GM23338 (cell line): ENCODE measurements at regions not wholly inside any gene's neighbourhood (a gene's known extent, or its start where the extent isn't known, plus 50 kb on each side); places are given as distances from the start of the nearest gene placed in this dataset.

Experiments used
- ATAC-seq: fragments of 200-7000 bp; cut with Tn5 transposase; 3 replicates; pipeline ENCODE4 v1.9.1; 2020
- DNase-seq: peaks from one replicate; pipeline ENCODE4 v3.0.0-alpha.2; 2015; ENCODE audit warnings: low spot score
- H2AFZ ChIP-seq: fragments of 200-600 bp; sonication (generic); 2 replicates; pipeline ENCODE4 v1.8.0; 2016; ENCODE audit warnings: antibody characterized with exemption, mild to moderate bottlenecking, moderate library complexity
- H3F3A ChIP-seq: fragments of 200-600 bp; sonication (generic); replicated peaks from 2 replicates; pipeline ENCODE4 v1.8.0; 2017; ENCODE audit warnings: antibody characterized with exemption, mixed run types, low read depth
- H3K27ac ChIP-seq: fragments of 200-600 bp; sonication (generic); 2 replicates; pipeline ENCODE4 v1.6.1; 2016; ENCODE audit warnings: low read depth
- H3K27me3 ChIP-seq: fragments of 200-600 bp; sonication (generic); 2 replicates; pipeline ENCODE4 v1.8.0; 2016; ENCODE audit warnings: mild to moderate bottlenecking, mixed run types, moderate library complexity; ENCODE audit not compliant: insufficient read depth
- H3K36me3 ChIP-seq: fragments of 200-600 bp; sonication (generic); 2 replicates; pipeline ENCODE4 v1.8.0; 2016; ENCODE audit warnings: mild to moderate bottlenecking; ENCODE audit not compliant: insufficient read depth
- H3K4me1 ChIP-seq: fragments of 200-600 bp; sonication (generic); 2 replicates; pipeline ENCODE4 v1.8.0; 2016; ENCODE audit warnings: mild to moderate bottlenecking, moderate library complexity; ENCODE audit not compliant: insufficient read depth
- H3K4me2 ChIP-seq: fragments of 200-600 bp; sonication (generic); 2 replicates; pipeline ENCODE4 v1.7.1; 2017; ENCODE audit warnings: mixed run types
- H3K4me3 ChIP-seq: fragments of 200-600 bp; sonication (generic); 2 replicates; pipeline ENCODE4 v1.6.1; 2016; ENCODE audit warnings: mixed run types
- H3K79me2 ChIP-seq: fragments of 200-600 bp; sonication (generic); replicated peaks from 2 replicates; pipeline ENCODE4 v1.8.0; 2017; ENCODE audit warnings: mild to moderate bottlenecking; ENCODE audit not compliant: insufficient read depth
- H3K9me2 ChIP-seq: fragments of 200-600 bp; sonication (generic); 2 replicates; pipeline ENCODE4 v1.8.0; 2017; ENCODE audit not compliant: insufficient read depth
- H4K20me1 ChIP-seq: fragments of 200-600 bp; sonication (generic); replicated peaks from 2 replicates; pipeline ENCODE4 v1.8.0; 2017; ENCODE audit warnings: mild to moderate bottlenecking; ENCODE audit not compliant: insufficient read depth
- H3K27ac Mint-ChIP-seq: 2 replicates; pipeline ENCODE4 v1.8.0; 2020; ENCODE audit warnings: inconsistent platforms, mild to moderate bottlenecking, moderate library complexity, mixed read lengths
- H3K27me3 Mint-ChIP-seq: 3 replicates; pipeline ENCODE4 v1.8.0; 2022; ENCODE audit warnings: low read depth, mild to moderate bottlenecking, moderate library complexity, mixed read lengths, inconsistent platforms; ENCODE audit not compliant: insufficient read depth, poor library complexity
- H3K36me3 Mint-ChIP-seq: 3 replicates; pipeline ENCODE4 v1.8.0; 2021; ENCODE audit warnings: low read depth, mild to moderate bottlenecking, inconsistent platforms, moderate library complexity, mixed read lengths
- H3K4me1 Mint-ChIP-seq: 3 replicates; pipeline ENCODE4 v1.8.0; 2020; ENCODE audit warnings: mild to moderate bottlenecking, inconsistent platforms, mixed read lengths
- H3K4me3 Mint-ChIP-seq: 3 replicates; pipeline ENCODE4 v1.8.0; 2021; ENCODE audit warnings: moderate library complexity, mild to moderate bottlenecking, inconsistent platforms, mixed read lengths
- H3K9me3 Mint-ChIP-seq: 3 replicates; pipeline ENCODE4 v1.8.0; 2020; ENCODE audit warnings: moderate library complexity, mild to moderate bottlenecking, inconsistent platforms, mixed read lengths
- CREB1 ChIP-seq: fragments of 250-450 bp; sonication (Bioruptor Pico); IDR thresholded peaks from 2 replicates; pipeline ENCODE4 v1.5.0; 2020; ENCODE audit warnings: low read depth, mild to moderate bottlenecking, moderate library complexity
- CTCF ChIP-seq, 2 experiments: fragments of 200-600 bp in 1 of 2; sonication (generic) in 1 of 2; conservative IDR thresholded peaks; 2 replicates each; pipeline versions ENCODE4 v1.5.1 to v1.6.1; 2016 to 2017; ENCODE audit warnings: antibody characterized with exemption in 2 of 2, low read depth in 2 of 2, mild to moderate bottlenecking in 2 of 2, moderate library complexity in 1 of 2
- ETS1 ChIP-seq: IDR thresholded peaks from 2 replicates; pipeline ENCODE4 v1.6.1; 2016; ENCODE audit warnings: antibody characterized with exemption
- EZH2 ChIP-seq: fragments of 200-600 bp; sonication (generic); IDR thresholded peaks from one replicate; pipeline ENCODE4 v1.8.0; 2017; ENCODE audit warnings: antibody characterized with exemption, mild to moderate bottlenecking, low read depth; ENCODE audit not compliant: unreplicated experiment
- EZH2phosphoT487 ChIP-seq: fragments of 200-600 bp; sonication (generic); IDR thresholded peaks from one replicate; pipeline ENCODE4 v1.8.1; 2018; ENCODE audit warnings: antibody characterized with exemption; ENCODE audit not compliant: unreplicated experiment
- NANOG ChIP-seq: IDR thresholded peaks from 2 replicates; pipeline ENCODE4 v1.6.1; 2016; ENCODE audit warnings: antibody characterized with exemption, borderline replicate concordance
- POLR2AphosphoS5 ChIP-seq: IDR thresholded peaks from 2 replicates; pipeline ENCODE4 v1.6.1; 2016; ENCODE audit warnings: antibody characterized with exemption, low read depth
- STAT1 ChIP-seq: IDR thresholded peaks from one replicate; pipeline ENCODE4 v1.6.1; 2016; ENCODE audit warnings: antibody characterized with exemption; ENCODE audit not compliant: unreplicated experiment

GRCh38 chr10:33706746-33707145 is 372.3 kb upstream of the NRP1 start:
- TF ChIP-seq EZH2phosphoT487 (no peak), ETS1 (no peak), EZH2 (no peak), STAT1 (no peak), NANOG (no peak)
- Histone ChIP-seq H3K4me3 (no peak overlapping the region), H3K4me2 (no peak overlapping the region), H3K27me3 (no peaks in the 10 kb centered on the region), H3K36me3 (no peaks in the 10 kb centered on the region), H3K9me2 (peaks cover 5% of the 10 kb centered on the region; the same call in 1 of the 2 replicates), H4K20me1 (no peaks in the 10 kb centered on the region), H3K79me2 (no peaks in the 10 kb centered on the region), H3K4me1 (peaks cover 10% of the 10 kb centered on the region), H3K27ac (no peak overlapping the region), H3F3A (no peaks in the 10 kb centered on the region), H2AFZ (no peak overlapping the region)
- Mint-ChIP-seq H3K4me1 (peaks cover 8% of the 10 kb centered on the region; the same call in 2 of the 3 replicates), H3K9me3 (no peaks in the 10 kb centered on the region), H3K27ac (no peak overlapping the region), H3K36me3 (no peaks in the 10 kb centered on the region), H3K27me3 (no peaks in the 10 kb centered on the region), H3K4me3 (no peak overlapping the region)
- DNase-seq = no peak
- no peak for ATAC-seq

GRCh38 chr10:33706191-33706590 is 371.7 kb upstream of the NRP1 start:
- H3K4me1 Mint-ChIP-seq = peaks cover 8% of the 10 kb centered on the region; the same call in 2 of the 3 replicates
- H3K27me3 Mint-ChIP-seq = no peaks in the 10 kb centered on the region
- Histone ChIP-seq H3K4me2 (no peak overlapping the region), H4K20me1 (no peaks in the 10 kb centered on the region), H3K27me3 (no peaks in the 10 kb centered on the region), H3K4me3 (no peak overlapping the region), H3K9me2 (peaks cover 5% of the 10 kb centered on the region; the same call in 1 of the 2 replicates), H3K36me3 (no peaks in the 10 kb centered on the region), H3K27ac (no peak overlapping the region), H3F3A (no peaks in the 10 kb centered on the region), H2AFZ (0 out of 2 replicates have a peak overlapping the region, but pooled peaks have one; percentile 48), H3K4me1 (peaks cover 10% of the 10 kb centered on the region), H3K79me2 (no peaks in the 10 kb centered on the region)
- H3K9me3 Mint-ChIP-seq = no peaks in the 10 kb centered on the region
- H3K4me3 Mint-ChIP-seq = no peak overlapping the region
- no peak overlapping the region for H3K27ac Mint-ChIP-seq
- TF ChIP-seq CREB1 (CRISPR knock-in tag) (no peak), POLR2AphosphoS5 (no peak), EZH2phosphoT487 (no peak), ETS1 (no peak), NANOG (no peak), CTCF (conservative IDR thresholded peaks at IDR 0.05; ENCODE audit: low read depth in 2 of 2) (no peak)
- no peak for ATAC-seq
- DNase-seq = no peak
- no peaks in the 10 kb centered on the region for H3K36me3 Mint-ChIP-seq
